Right cardiac atrium (tissue), 5 donors: ENCODE measurements at regions not wholly inside any gene's neighbourhood (a gene's known extent, or its start where the extent isn't known, plus 50 kb on each side); places are given as distances from the start of the nearest gene placed in this dataset.

Source experiments
- ATAC-seq, 2 donors: fragments of 200-7000 bp; cut with Tn5 transposase; one replicate each; pipeline versions ENCODE4 v1.8.0 to v1.9.1; 2020; ENCODE audit warnings: moderate library complexity in 2 of 2, mild to moderate bottlenecking in 1 of 2
- DNase-seq, 3 donors: peaks; one replicate each; pipeline ENCODE4 v3.0.0-alpha.2; 2020
- H3K27ac ChIP-seq: one replicate; pipeline ENCODE4 v1.5.1; 2013; ENCODE audit warnings: mild to moderate bottlenecking, low read length, control low read depth, moderate library complexity
- H3K27me3 ChIP-seq: one replicate; pipeline ENCODE4 v1.6.1; 2013; ENCODE audit not compliant: control insufficient read depth, insufficient read depth
- H3K4me1 ChIP-seq: one replicate; pipeline ENCODE4 v1.6.1; 2013; ENCODE audit warnings: low read length; ENCODE audit not compliant: control insufficient read depth, insufficient read depth
- H3K4me3 ChIP-seq: one replicate; pipeline ENCODE4 v1.5.1; 2013; ENCODE audit warnings: low read length, control low read depth
- H3K9me3 ChIP-seq: one replicate; pipeline ENCODE4 v1.6.1; 2013; ENCODE audit warnings: low read length; ENCODE audit not compliant: control insufficient read depth
- WGBS: extraction: QIAGEN DNeasy Blood & Tissue Kit; methylation state at CpG from one replicate; pipeline ENCODE4 v1.1.7; 2013; 5-methylcytosine and 5-hydroxymethylcytosine counted together
- intact Hi-C, 4 donors: fragments of 100-400 bp; cut with DNase I; formaldehyde crosslinking; loops; one replicate each; pipeline versions ENCODE4 v1.11.0 to v1.14.0; 2022 to 2023
- donor health status: healthy with polysubstance abuse.
- donor health status: DM: no; HTN: yes; CAD: no.
- donor health status: DM: no; HTN: no; CAD: no.
- donor health status: DM: no; HTN: yes; CAD: no; lungs with severe emphysema.
- donor health status: DM: yes; HTN: yes; CAD: no.

DNA sequence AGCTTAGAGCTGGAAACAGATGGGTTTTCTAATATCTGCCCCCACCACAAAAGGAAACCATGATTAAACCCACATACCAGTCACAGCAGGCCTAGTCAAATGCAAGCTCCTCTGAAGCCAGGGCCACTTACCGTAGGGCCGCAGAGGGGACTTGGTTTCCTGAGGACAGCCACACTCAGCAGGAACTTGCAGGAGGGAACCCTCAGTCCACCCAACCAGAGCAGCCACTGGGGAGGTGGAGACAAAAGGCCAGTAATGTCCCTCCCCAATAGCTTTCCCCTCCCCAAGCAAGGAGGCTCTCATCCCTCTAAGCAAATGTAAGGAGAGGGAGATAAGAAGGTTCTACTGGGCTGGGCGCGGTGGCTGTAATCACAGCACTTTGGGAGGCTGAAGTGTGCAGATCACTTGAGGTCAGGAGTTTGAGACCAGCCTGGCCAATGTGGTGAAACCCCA is 384.4 kb upstream of the JARID2 start:
- H3K27ac ChIP-seq: no peak overlapping the region
- ATAC-seq: no peak
- H3K27me3 ChIP-seq: no peaks in the 10 kb centered on the region

DNA sequence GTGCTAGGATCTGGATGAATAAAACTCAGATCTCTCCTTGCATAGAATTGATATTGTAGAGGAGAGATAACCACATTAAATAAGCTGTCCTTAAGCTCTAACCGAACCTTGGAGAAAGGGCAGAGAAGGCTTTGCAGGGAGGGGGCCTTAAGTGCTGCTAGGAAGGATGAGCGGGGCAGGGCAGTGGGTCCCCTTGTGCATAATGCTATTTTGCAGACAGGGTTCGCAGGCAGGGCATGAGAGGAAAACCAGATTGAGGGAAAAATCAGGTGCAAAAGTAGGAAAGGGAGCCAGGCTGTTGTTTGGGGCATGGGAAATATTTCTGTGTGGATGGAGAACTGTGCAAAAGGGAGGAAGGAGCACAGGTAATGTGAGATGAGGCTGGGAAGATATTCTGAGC is 383.0 kb upstream of the JARID2 start:
- ATAC-seq: no peak
- 98% methylated on average over 3 of the region's 3 CpGs for WGBS
- intact Hi-C loops: no loop called here

More for the DNA sequence above, 384.4 kb upstream of the JARID2 start:
- intact Hi-C loops: no loop called here
- H3K4me3 ChIP-seq: no peak overlapping the region
- 83% methylated on average over 4 of the region's 4 CpGs for WGBS
- H3K4me1 ChIP-seq: no peaks in the 10 kb centered on the region
- no peak for DNase-seq
- no peaks in the 10 kb centered on the region for H3K9me3 ChIP-seq

DNA sequence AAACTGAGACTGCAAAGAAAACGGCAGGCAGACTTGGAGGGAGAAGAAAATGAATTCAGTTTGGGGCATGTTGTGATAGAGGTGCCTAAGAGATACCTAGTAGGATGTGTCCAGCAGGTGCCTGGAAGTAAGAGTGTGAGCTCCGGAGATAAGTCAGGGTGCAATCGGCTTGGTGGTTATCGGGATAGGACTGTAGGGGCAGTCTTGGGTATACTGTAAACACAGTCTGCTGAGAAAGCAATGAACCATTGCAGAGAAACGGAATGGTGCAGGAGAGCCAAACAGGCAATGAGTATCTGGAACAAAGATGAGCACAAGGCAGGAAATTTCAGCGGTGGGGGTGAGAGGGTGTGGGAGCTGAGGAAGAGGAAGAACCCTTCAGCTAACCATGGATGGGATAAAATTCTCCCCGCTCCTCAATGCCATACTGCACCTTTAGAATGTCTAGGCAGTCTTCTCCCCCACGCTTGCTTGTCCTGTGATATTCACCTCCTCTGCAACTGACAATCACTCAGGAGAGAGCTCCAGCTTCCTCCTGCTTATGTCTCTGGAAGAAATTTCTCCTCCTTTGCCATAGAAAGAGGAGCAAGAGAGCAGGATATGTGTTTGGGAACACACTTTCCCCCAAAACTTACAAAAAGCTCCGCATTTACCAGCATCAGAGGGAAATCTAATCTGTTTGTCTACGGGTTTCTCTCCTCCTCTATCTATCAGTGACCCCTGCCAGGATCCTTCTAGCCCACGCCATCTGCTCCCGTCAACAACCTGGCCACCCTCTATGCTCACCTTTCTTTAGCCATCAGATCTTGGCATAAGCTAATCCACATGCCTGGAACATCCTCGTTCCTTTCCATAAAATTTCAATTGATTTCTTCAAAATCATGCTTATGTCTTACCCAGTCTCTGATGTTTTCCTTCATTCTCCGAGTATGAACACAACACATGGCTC is 381.7 kb upstream of the JARID2 start:
- intact Hi-C loops: no loop called here
- Histone ChIP-seq H3K27ac (no peak overlapping the region), H3K9me3 (no peaks in the 10 kb centered on the region), H3K4me3 (no peak overlapping the region), H3K4me1 (no peaks in the 10 kb centered on the region), H3K27me3 (no peaks in the 10 kb centered on the region)
- DNase-seq (no peak), ATAC-seq (no peak)
- WGBS: 59% methylated on average over 14 of the region's 14 CpGs

More for the DNA sequence above, 383.0 kb upstream of the JARID2 start:
- Histone ChIP-seq H3K4me1 (no peaks in the 10 kb centered on the region), H3K9me3 (no peaks in the 10 kb centered on the region), H3K27me3 (no peaks in the 10 kb centered on the region), H3K27ac (no peak overlapping the region), H3K4me3 (no peak overlapping the region)
- DNase-seq: no peak

- ATAC-seq (peak; percentile 29), DNase-seq (no peak)
- H3K27me3 ChIP-seq: no peaks in the 10 kb centered on the region
- H3K27ac ChIP-seq: no peak overlapping the region
- H3K9me3 ChIP-seq: no peaks in the 10 kb centered on the region
- no peaks in the 10 kb centered on the region for H3K4me1 ChIP-seq
- H3K4me3 ChIP-seq: no peak overlapping the region
- intact Hi-C loops: no loop called here
- WGBS: 50% methylated on average over 5 of the region's 5 CpGs
Observed at GRCh38 chr6:14865531-14866100, 380.3 kb upstream of the JARID2 start.

GRCh38 chr6:14867802-14868201 is 378.1 kb upstream of the JARID2 start:
- H3K27me3 ChIP-seq: no peaks in the 10 kb centered on the region
- no peak for ATAC-seq
- H3K4me1 ChIP-seq: no peaks in the 10 kb centered on the region
- no peak overlapping the region for H3K4me3 ChIP-seq
- 96% methylated on average over 1 of the region's 1 CpG for WGBS
- H3K27ac ChIP-seq: no peak overlapping the region
- H3K9me3 ChIP-seq: no peaks in the 10 kb centered on the region
- intact Hi-C loops: no loop called here
- DNase-seq: no peak

- H3K4me3 ChIP-seq: no peak overlapping the region
- DNase-seq (peak in 1 of 3 donors; percentile 49), ATAC-seq (peak; percentile 81 to 90)
- no peaks in the 10 kb centered on the region for H3K9me3 ChIP-seq
- no peaks in the 10 kb centered on the region for H3K27me3 ChIP-seq
- H3K4me1 ChIP-seq: no peaks in the 10 kb centered on the region
- intact Hi-C loops: no loop called here
- 76% methylated on average over 5 of the region's 5 CpGs for WGBS
- H3K27ac ChIP-seq: peak overlapping the region; percentile 13
Observed at GRCh38 chr6:14871221-14871620, 374.6 kb upstream of the JARID2 start.

DNA sequence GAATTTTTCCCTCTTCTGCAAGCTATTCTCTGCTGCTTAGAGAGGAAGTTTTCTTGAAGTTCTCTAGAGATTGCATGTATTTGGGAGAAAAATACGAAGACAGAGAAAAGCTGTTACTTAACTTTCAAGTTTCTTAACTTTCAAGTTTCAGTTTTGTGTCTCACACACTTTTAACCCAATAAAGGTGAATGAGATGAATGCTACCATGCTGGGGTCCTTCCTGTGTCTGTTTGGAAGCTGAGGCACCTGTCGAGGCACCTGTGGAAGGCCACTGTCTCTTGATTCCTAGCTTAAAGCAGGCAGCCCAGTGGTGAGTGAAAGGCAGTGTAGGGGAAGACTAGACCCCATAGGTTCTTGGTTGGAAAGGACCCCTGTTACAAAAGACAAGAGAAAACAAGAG is 372.8 kb upstream of the JARID2 start:
- intact Hi-C loops: no loop called here
- WGBS: 84% methylated on average over 2 of the region's 2 CpGs

GRCh38 chr6:14873781-14874441 is 372.0 kb upstream of the JARID2 start:
- Histone ChIP-seq H3K9me3 (no peaks in the 10 kb centered on the region), H3K4me3 (no peak overlapping the region), H3K4me1 (peaks cover 2% of the 10 kb centered on the region), H3K27me3 (no peaks in the 10 kb centered on the region), H3K27ac (no peak overlapping the region)
- ATAC-seq (no peak), DNase-seq (no peak)
- intact Hi-C loops: no loop called here
- WGBS: 91% methylated on average over 3 of the region's 3 CpGs

More for the DNA sequence above, 372.8 kb upstream of the JARID2 start:
- Histone ChIP-seq H3K4me1 (peaks cover 2% of the 10 kb centered on the region), H3K9me3 (no peaks in the 10 kb centered on the region), H3K4me3 (no peak overlapping the region), H3K27me3 (no peaks in the 10 kb centered on the region), H3K27ac (no peak overlapping the region)
- DNase-seq (no peak), ATAC-seq (no peak)

DNA sequence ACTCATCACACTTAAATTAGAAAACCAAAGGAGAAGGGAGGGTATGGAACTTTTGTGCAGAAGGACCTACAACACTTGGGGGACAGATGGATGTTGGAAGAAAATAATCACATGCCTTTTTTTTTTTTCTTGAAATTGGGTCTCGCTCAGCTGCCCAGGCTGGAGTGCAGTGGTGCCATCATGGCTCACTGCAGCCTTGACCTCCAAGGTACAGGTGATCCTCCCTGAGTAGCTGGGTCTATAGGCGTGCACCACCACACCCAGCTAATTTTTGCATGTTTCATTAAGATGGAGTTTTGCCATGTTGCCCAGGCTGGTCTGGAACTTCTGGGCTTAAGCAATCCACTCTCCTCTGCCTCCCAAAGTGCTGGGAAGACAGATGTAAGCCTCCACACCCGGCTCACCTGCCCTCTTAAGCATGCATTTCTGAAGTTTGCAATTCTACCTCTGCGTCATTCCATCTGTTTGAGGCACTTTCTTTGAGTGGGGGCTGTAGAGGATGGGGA is 370.8 kb upstream of the JARID2 start:
- 98% methylated on average over 4 of the region's 4 CpGs for WGBS
- H3K27me3 ChIP-seq: no peaks in the 10 kb centered on the region
- H3K9me3 ChIP-seq: no peaks in the 10 kb centered on the region
- H3K4me1 ChIP-seq: peaks cover 3% of the 10 kb centered on the region
- no peak overlapping the region for H3K27ac ChIP-seq
- intact Hi-C loops: no loop called here
- DNase-seq (no peak), ATAC-seq (no peak)
- H3K4me3 ChIP-seq: no peak overlapping the region

DNA sequence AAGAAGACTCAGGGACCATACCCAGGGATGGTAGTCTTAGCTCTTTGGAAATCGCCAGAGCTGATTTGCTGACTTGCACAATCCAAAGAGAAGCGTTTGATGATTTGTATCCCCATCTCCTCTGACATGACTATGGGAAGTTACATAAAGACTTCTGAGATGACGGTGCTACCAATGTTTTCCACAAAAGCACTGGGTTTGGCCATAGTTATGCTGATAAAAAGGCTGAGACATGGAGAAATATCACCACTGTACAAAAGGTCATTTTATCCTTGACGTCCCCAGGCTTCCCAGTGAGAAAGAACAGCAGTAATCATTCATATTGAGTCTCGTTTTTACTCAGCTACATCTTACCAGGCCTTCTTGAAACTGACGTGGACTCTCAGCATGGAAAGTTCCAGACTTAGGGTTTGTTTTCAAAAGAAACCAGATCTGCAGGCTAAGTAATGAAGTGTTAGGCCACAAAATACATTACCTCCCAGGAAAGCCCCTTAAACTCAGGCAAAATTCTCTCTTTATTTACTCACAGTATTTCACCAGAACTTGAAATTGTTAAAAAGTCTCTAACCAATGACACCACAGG is 370.3 kb upstream of the JARID2 start:
- 88% methylated on average over 6 of the region's 6 CpGs for WGBS
- Histone ChIP-seq H3K27ac (no peak overlapping the region), H3K27me3 (no peaks in the 10 kb centered on the region), H3K4me1 (peaks cover 7% of the 10 kb centered on the region), H3K4me3 (no peak overlapping the region), H3K9me3 (no peaks in the 10 kb centered on the region)
- DNase-seq: no peak
- intact Hi-C loops: no loop called here
- ATAC-seq: no peak
